HEK293 (cell line): ENCODE measurements at regions not wholly inside any gene's neighbourhood (a gene's known extent, or its start where the extent isn't known, plus 50 kb on each side); places are given as distances from the start of the nearest gene placed in this dataset.

Source experiments
- CTCF ChIA-PET: fragments of 350-600 bp; formaldehyde crosslinking; extraction: SDS; loops from one replicate; lab custom pipeline; 2021; ENCODE audit warnings: antibody characterized with exemption; lab: Yijun Ruan, JAX
- POLR2A ChIA-PET: fragments of 300-600 bp; formaldehyde crosslinking; extraction: SDS; loops from one replicate; lab custom pipeline; 2020; ENCODE audit warnings: antibody characterized with exemption, inconsistent platforms; lab: Yijun Ruan, JAX
- H3K27ac ChIP-seq: fragments of 200-500 bp; sonication (Bioruptor generic); 2 replicates; pipeline ENCODE4 v1.5.1; 2014; ENCODE audit warnings: low read depth, low read length, control low read depth, inconsistent platforms; ENCODE audit errors: extremely low read depth
- H3K36me3 ChIP-seq, 2 experiments: fragments of 200-500 bp in 1 of 2; sonication (Bioruptor generic) in 1 of 2; 1 replicate in 1 of 2; 2 replicates in 1 of 2; pipeline ENCODE4 v1.5.1; 2014 to 2017; ENCODE audit warnings: inconsistent platforms in 2 of 2, low read length in 2 of 2; ENCODE audit not compliant: control insufficient read depth in 2 of 2, insufficient read depth in 1 of 2
- H3K4me1 ChIP-seq: fragments of 200-500 bp; sonication (Bioruptor generic); 2 replicates; pipeline ENCODE4 v1.5.1; 2014; ENCODE audit warnings: mild to moderate bottlenecking, low read length, inconsistent platforms; ENCODE audit not compliant: control insufficient read depth, insufficient read depth
- H3K4me3 ChIP-seq: 2 replicates; pipeline ENCODE4 v1.5.1; 2011; ENCODE audit warnings: low read depth, mild to moderate bottlenecking, control low read depth, low read length, moderate library complexity
- H3K9me3 ChIP-seq: fragments of 200-500 bp; sonication (Bioruptor generic); 2 replicates; pipeline ENCODE4 v1.5.1; 2014; ENCODE audit warnings: low read depth, low read length, inconsistent platforms; ENCODE audit not compliant: control insufficient read depth, insufficient read depth
- MZF1 ChIP-seq: fragments of 450-650 bp; formaldehyde crosslinking; IDR thresholded peaks from 2 replicates; pipeline ENCODE4 v1.5.1; 2017; ENCODE audit warnings: missing biosample characterization, missing genetic modification characterization, borderline replicate concordance
- OVOL3 ChIP-seq: fragments of 450-650 bp; formaldehyde crosslinking; IDR thresholded peaks from 2 replicates; pipeline ENCODE4 v1.5.1; 2016; ENCODE audit warnings: missing biosample characterization, missing genetic modification characterization
- PATZ1 ChIP-seq: fragments of 450-650 bp; formaldehyde crosslinking; IDR thresholded peaks from 2 replicates; pipeline ENCODE4 v1.5.1; 2016; ENCODE audit warnings: missing biosample characterization, missing genetic modification characterization
- PRDM1 ChIP-seq: fragments of 450-650 bp; formaldehyde crosslinking; IDR thresholded peaks from 2 replicates; pipeline ENCODE4; 2016; ENCODE audit warnings: missing biosample characterization, missing genetic modification characterization
- ZBTB17 ChIP-seq: fragments of 450-650 bp; formaldehyde crosslinking; IDR thresholded peaks from 2 replicates; pipeline ENCODE4 v1.5.1; 2016; ENCODE audit warnings: missing biosample characterization, missing genetic modification characterization
- ZBTB21 ChIP-seq: fragments of 450-650 bp; formaldehyde crosslinking; IDR thresholded peaks from 2 replicates; pipeline ENCODE4 v1.5.1; 2017; ENCODE audit warnings: missing biosample characterization, missing genetic modification characterization
- ZNF140 ChIP-seq: fragments of 450-650 bp; formaldehyde crosslinking; IDR thresholded peaks from 2 replicates; pipeline ENCODE4 v1.5.1; 2016; ENCODE audit warnings: missing biosample characterization, missing genetic modification characterization
- ZNF174 ChIP-seq: fragments of 450-650 bp; formaldehyde crosslinking; IDR thresholded peaks from 2 replicates; pipeline ENCODE4 v1.5.0; 2017; ENCODE audit warnings: missing biosample characterization, mild to moderate bottlenecking, missing genetic modification characterization
- ZNF510 ChIP-seq: fragments of 450-650 bp; formaldehyde crosslinking; IDR thresholded peaks from 2 replicates; pipeline ENCODE4 v1.5.1; 2018; ENCODE audit warnings: mild to moderate bottlenecking, missing genetic modification characterization, missing biosample characterization; ENCODE audit not compliant: insufficient replicate concordance
- ZNF626 ChIP-seq: fragments of 450-650 bp; sonication (Bioruptor Pico); formaldehyde crosslinking; IDR thresholded peaks from 2 replicates; pipeline ENCODE4 v1.5.1; 2018; ENCODE audit warnings: missing biosample characterization, missing genetic modification characterization, inconsistent platforms
- ZNF701 ChIP-seq: fragments of 450-650 bp; formaldehyde crosslinking; IDR thresholded peaks from 2 replicates; pipeline ENCODE4 v1.5.1; 2016; ENCODE audit warnings: missing biosample characterization, missing genetic modification characterization
- ZNF843 ChIP-seq: fragments of 450-650 bp; formaldehyde crosslinking; IDR thresholded peaks from 2 replicates; pipeline ENCODE4 v1.5.1; 2016; ENCODE audit warnings: missing biosample characterization, missing genetic modification characterization
- TF ChIP-seq, protein P1 (sequence below): fragments of 450-650 bp; formaldehyde crosslinking; IDR thresholded peaks from 2 replicates; pipeline ENCODE4 v1.5.1; 2016; ENCODE audit warnings: missing biosample characterization, missing genetic modification characterization
- TF ChIP-seq, protein P2 (sequence below): fragments of 450-650 bp; formaldehyde crosslinking; IDR thresholded peaks from 2 replicates; pipeline ENCODE4 v1.5.1; 2017; ENCODE audit warnings: missing biosample characterization, missing genetic modification characterization
- TF ChIP-seq, protein P3 (sequence below): fragments of 450-650 bp; formaldehyde crosslinking; IDR thresholded peaks from 2 replicates; pipeline ENCODE4 v1.5.1; 2016; ENCODE audit warnings: missing biosample characterization, missing genetic modification characterization
- TF ChIP-seq, protein P4 (sequence below): fragments of 450-650 bp; IDR thresholded peaks from 2 replicates; pipeline ENCODE4 v1.5.1; 2018; ENCODE audit warnings: missing biosample characterization, missing genetic modification characterization
- TF ChIP-seq, protein P5 (sequence below): fragments of 450-650 bp; formaldehyde crosslinking; IDR thresholded peaks from 2 replicates; pipeline ENCODE4 v1.5.1; 2016; ENCODE audit warnings: missing biosample characterization, missing genetic modification characterization

GRCh38 chr2:142316049-142316448 lies 185.2 kb upstream of the LRP1B start (continued):
- no peak for TF ChIP-seq ZNF701 (tag by site-specific recombination)

DNA sequence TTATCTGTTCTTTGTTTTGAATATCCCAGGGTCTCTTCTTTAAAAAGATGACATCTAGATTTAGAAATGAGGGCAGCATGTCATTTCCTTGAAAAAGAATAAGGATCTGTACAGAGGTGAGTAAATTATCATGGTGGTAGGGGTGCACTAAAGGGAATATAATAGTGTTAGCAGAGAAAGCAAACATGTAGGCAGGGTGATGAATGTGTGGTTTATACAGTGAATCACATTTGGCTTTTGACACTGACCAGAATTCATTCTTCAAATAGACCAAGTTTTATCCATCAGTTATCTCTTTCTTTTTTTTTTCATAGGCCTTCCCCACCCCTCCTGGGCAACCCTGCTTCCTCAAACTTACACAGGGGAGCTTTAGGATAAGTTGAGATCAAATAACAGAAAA lies 184.5 kb upstream of the LRP1B start:
- TF ChIP-seq, protein P1, sequence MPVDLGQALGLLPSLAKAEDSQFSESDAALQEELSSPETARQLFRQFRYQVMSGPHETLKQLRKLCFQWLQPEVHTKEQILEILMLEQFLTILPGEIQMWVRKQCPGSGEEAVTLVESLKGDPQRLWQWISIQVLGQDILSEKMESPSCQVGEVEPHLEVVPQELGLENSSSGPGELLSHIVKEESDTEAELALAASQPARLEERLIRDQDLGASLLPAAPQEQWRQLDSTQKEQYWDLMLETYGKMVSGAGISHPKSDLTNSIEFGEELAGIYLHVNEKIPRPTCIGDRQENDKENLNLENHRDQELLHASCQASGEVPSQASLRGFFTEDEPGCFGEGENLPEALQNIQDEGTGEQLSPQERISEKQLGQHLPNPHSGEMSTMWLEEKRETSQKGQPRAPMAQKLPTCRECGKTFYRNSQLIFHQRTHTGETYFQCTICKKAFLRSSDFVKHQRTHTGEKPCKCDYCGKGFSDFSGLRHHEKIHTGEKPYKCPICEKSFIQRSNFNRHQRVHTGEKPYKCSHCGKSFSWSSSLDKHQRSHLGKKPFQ, result no peak
- TF ChIP-seq ZNF510, result no peak
- TF ChIP-seq ZBTB17 (tag by site-specific recombination), result no peak
- TF ChIP-seq ZNF843 (tag by site-specific recombination), result no peak
- TF ChIP-seq, protein P2, sequence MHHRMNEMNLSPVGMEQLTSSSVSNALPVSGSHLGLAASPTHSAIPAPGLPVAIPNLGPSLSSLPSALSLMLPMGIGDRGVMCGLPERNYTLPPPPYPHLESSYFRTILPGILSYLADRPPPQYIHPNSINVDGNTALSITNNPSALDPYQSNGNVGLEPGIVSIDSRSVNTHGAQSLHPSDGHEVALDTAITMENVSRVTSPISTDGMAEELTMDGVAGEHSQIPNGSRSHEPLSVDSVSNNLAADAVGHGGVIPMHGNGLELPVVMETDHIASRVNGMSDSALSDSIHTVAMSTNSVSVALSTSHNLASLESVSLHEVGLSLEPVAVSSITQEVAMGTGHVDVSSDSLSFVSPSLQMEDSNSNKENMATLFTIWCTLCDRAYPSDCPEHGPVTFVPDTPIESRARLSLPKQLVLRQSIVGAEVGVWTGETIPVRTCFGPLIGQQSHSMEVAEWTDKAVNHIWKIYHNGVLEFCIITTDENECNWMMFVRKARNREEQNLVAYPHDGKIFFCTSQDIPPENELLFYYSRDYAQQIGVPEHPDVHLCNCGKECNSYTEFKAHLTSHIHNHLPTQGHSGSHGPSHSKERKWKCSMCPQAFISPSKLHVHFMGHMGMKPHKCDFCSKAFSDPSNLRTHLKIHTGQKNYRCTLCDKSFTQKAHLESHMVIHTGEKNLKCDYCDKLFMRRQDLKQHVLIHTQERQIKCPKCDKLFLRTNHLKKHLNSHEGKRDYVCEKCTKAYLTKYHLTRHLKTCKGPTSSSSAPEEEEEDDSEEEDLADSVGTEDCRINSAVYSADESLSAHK (tag by site-specific recombination), result no peak
- TF ChIP-seq ZNF140 (tag by site-specific recombination), result no peak
- no peak for TF ChIP-seq ZBTB21 (tag by site-specific recombination)
- TF ChIP-seq, protein P3, sequence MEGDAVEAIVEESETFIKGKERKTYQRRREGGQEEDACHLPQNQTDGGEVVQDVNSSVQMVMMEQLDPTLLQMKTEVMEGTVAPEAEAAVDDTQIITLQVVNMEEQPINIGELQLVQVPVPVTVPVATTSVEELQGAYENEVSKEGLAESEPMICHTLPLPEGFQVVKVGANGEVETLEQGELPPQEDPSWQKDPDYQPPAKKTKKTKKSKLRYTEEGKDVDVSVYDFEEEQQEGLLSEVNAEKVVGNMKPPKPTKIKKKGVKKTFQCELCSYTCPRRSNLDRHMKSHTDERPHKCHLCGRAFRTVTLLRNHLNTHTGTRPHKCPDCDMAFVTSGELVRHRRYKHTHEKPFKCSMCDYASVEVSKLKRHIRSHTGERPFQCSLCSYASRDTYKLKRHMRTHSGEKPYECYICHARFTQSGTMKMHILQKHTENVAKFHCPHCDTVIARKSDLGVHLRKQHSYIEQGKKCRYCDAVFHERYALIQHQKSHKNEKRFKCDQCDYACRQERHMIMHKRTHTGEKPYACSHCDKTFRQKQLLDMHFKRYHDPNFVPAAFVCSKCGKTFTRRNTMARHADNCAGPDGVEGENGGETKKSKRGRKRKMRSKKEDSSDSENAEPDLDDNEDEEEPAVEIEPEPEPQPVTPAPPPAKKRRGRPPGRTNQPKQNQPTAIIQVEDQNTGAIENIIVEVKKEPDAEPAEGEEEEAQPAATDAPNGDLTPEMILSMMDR (tag by site-specific recombination), result no peak
- no peak for TF ChIP-seq ZNF626 (tag by site-specific recombination)
- TF ChIP-seq PATZ1 (tag by site-specific recombination), result no peak
- TF ChIP-seq, protein P4, sequence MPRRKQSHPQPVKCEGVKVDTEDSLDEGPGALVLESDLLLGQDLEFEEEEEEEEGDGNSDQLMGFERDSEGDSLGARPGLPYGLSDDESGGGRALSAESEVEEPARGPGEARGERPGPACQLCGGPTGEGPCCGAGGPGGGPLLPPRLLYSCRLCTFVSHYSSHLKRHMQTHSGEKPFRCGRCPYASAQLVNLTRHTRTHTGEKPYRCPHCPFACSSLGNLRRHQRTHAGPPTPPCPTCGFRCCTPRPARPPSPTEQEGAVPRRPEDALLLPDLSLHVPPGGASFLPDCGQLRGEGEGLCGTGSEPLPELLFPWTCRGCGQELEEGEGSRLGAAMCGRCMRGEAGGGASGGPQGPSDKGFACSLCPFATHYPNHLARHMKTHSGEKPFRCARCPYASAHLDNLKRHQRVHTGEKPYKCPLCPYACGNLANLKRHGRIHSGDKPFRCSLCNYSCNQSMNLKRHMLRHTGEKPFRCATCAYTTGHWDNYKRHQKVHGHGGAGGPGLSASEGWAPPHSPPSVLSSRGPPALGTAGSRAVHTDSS (tag by site-specific recombination), result no peak
- TF ChIP-seq ZNF174 (tag by site-specific recombination), result no peak
- TF ChIP-seq, protein P5, sequence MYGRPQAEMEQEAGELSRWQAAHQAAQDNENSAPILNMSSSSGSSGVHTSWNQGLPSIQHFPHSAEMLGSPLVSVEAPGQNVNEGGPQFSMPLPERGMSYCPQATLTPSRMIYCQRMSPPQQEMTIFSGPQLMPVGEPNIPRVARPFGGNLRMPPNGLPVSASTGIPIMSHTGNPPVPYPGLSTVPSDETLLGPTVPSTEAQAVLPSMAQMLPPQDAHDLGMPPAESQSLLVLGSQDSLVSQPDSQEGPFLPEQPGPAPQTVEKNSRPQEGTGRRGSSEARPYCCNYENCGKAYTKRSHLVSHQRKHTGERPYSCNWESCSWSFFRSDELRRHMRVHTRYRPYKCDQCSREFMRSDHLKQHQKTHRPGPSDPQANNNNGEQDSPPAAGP (tag by site-specific recombination), result no peak
- no peak for TF ChIP-seq PRDM1
- TF ChIP-seq OVOL3, result no peak
- no peak for TF ChIP-seq MZF1 (tag by site-specific recombination)
- ChIA-PET POLR2A (no interaction called here), CTCF (interaction anchor here (1.3 kb wide), 1 partner anchor 10 kb away, joined by 3 read pairs; no protein-coding TSS in a partner anchor)
- Histone ChIP-seq H3K36me3 (no peaks in the 10 kb centered on the region), H3K4me1 (no peaks in the 10 kb centered on the region), H3K27ac (no peak overlapping the region), H3K4me3 (no peak overlapping the region), H3K9me3 (no peaks in the 10 kb centered on the region)
